ENCODE measurements at regions not wholly inside any gene's neighbourhood (a gene's known extent, or its start where the extent isn't known, plus 50 kb on each side); places are given as distances from the start of the nearest gene placed in this dataset.

DNA sequence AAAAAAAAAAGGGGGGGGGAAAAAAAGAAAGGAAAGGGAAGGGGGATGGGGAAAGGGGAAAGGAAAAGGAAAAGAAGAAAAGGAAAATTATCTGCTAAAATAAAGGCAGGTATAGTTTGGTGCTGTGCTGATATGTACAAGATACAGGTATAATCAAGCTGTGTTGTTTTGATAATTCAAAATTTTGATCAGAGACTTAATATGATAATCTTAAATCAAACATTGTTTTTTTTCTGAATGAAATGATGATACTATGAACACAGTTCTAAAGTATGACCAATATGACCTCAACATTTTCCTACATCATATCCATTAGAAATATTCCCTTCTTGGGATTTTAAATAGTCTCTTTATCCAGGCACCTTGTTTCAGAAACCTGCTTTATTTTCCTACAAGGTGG, 115.6 kb upstream of the TRPM3 start:
- TF ChIP-seq, protein P1, sequence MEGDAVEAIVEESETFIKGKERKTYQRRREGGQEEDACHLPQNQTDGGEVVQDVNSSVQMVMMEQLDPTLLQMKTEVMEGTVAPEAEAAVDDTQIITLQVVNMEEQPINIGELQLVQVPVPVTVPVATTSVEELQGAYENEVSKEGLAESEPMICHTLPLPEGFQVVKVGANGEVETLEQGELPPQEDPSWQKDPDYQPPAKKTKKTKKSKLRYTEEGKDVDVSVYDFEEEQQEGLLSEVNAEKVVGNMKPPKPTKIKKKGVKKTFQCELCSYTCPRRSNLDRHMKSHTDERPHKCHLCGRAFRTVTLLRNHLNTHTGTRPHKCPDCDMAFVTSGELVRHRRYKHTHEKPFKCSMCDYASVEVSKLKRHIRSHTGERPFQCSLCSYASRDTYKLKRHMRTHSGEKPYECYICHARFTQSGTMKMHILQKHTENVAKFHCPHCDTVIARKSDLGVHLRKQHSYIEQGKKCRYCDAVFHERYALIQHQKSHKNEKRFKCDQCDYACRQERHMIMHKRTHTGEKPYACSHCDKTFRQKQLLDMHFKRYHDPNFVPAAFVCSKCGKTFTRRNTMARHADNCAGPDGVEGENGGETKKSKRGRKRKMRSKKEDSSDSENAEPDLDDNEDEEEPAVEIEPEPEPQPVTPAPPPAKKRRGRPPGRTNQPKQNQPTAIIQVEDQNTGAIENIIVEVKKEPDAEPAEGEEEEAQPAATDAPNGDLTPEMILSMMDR (IDR thresholded peaks at IDR 0.05) = no peak
- no peaks in the 10 kb centered on the region for H3K9me3 ChIP-seq
- no peaks in the 10 kb centered on the region for H3K4me1 ChIP-seq
- H3K27me3 ChIP-seq = no peaks in the 10 kb centered on the region
- no peak overlapping the region for H3K27ac ChIP-seq
- no peak for ATAC-seq
- H3K4me3 ChIP-seq = no peak overlapping the region
- DNase-seq = no peak
- FAIRE-seq = no peak
- intact Hi-C loops (cut with DNase I) = no loop called here
- no peaks in the 10 kb centered on the region for H3K36me3 ChIP-seq

DNA sequence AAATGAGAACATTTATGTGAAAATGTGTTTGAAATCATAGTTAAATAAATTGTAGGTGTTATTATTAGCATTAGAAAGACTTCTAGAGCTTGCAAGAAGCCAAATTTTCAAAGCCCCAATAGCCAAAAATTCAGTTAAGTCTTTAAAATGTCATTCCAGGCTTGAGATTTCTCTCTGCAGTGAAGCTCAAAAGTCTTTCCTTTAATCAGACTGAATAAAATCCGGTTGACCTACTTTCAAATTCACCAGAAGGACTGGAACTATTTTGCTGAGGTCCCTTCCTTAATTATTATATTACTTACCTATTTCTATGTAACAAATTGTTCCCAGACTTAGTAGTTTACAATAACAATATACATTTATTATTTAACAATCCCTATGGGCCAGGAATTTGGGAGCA, 112.2 kb upstream of the TRPM3 start:
- H3K27ac ChIP-seq = no peak overlapping the region
- no peak overlapping the region for H3K4me3 ChIP-seq
- H3K36me3 ChIP-seq = no peaks in the 10 kb centered on the region
- H3K27me3 ChIP-seq = no peaks in the 10 kb centered on the region
- FAIRE-seq = no peak
- ATAC-seq = no peak
- 70 to 76% methylated on average over 1 of the region's 1 CpG for WGBS, 2 donors
- intact Hi-C loops (cut with DNase I) = no loop called here
- H3K9me3 ChIP-seq = no peaks in the 10 kb centered on the region
- no peak for DNase-seq
- TF ChIP-seq, protein P1 (IDR thresholded peaks at IDR 0.05) = no peak
- no peaks in the 10 kb centered on the region for H3K4me1 ChIP-seq

DNA sequence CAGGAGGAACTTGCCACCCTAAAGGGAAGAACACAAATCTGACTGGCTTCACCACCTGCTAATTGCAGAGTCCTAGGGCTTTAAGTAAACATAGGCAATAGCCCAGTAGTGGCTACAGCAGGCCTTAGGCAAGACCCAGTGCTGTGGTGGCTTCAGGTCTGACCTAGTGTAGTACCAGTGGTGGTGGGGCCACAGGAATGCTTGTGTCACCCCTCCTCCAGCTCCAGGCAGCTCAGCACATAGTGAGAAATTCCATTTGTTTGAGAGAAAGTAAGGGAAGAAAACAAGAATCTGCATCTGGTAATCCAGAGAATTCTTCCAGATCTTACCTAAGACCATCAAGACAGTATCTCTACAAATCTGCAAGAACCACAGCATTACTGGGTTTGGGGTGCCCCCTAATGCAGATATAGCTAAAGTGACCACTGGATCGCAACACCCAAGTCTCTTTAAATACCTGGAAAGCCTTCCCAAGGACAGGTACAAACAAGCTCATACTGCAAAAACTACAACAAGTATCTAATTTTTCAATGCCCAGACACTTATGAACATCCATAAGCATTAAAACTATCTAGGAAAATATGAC, 102.6 kb upstream of the TRPM3 start:
- no peaks in the 10 kb centered on the region for H3K27me3 ChIP-seq
- H3K4me3 ChIP-seq = no peak overlapping the region
- no peaks in the 10 kb centered on the region for H3K4me1 ChIP-seq
- no peak for ATAC-seq
- H3K27ac ChIP-seq = no peak overlapping the region
- WGBS, 2 donors = 80 to 91% methylated on average over 1 of the region's 1 CpG
- no peak for DNase-seq
- H3K36me3 ChIP-seq = no peaks in the 10 kb centered on the region
- intact Hi-C loops (cut with DNase I) = no loop called here
- no peak for FAIRE-seq
- TF ChIP-seq, protein P1 (IDR thresholded peaks at IDR 0.05) = no peak
- H3K9me3 ChIP-seq = no peaks in the 10 kb centered on the region

DNA sequence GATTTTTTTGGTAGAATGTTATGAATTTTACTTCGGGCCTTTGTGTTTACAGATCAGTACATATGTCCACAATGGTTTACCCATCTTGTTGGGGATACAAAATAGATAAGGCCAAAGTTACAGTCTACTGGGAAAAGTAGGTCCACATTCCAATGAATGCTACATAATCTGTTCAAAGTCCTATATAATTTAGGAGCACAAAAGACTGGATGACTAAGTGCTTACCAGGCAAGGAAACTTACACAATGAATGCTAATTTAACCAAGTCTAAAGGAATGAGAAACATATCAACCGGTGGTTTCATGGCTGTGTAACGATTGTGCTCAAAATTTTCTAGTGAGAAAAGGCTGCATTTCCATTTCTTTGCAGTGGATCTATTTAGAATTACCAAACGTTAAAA, 97.4 kb upstream of the TRPM3 start:
- no peak for FAIRE-seq
- Histone ChIP-seq H3K4me1 (no peaks in the 10 kb centered on the region), H3K36me3 (no peaks in the 10 kb centered on the region), H3K27me3 (no peaks in the 10 kb centered on the region), H3K9me3 (no peaks in the 10 kb centered on the region), H3K4me3 (no peak overlapping the region), H3K27ac (no peak overlapping the region)
- intact Hi-C loops (cut with DNase I) = no loop called here
- DNase-seq = no peak
- no peak for ATAC-seq
- TF ChIP-seq, protein P1 (IDR thresholded peaks at IDR 0.05) = no peak
- WGBS, 2 donors = 43 to 53% methylated on average over 4 of the region's 4 CpGs

DNA sequence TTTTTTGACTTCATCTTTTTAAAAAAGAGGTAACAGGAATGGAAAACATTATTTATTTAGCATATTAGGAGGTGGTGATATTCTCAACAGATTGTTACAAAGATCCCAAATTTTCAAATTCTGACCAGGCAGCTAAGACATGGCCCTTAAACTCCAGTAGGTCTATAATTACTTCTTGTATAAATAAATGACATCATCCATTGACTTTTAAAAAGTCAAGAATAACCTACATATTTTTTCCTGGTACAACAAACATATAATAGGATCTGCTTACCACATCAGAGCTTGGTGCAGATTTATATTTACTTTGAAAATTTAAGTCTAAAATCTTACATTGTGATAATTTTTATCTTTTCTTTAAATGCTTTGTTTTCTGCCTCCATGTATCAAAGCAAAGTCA, 92.2 kb upstream of the TRPM3 start:
- ATAC-seq = no peak

More for the DNA sequence above, 92.2 kb upstream of the TRPM3 start:
- no peaks in the 10 kb centered on the region for H3K9me3 ChIP-seq
- H3K27ac ChIP-seq = no peak overlapping the region
- FAIRE-seq = no peak
- H3K4me1 ChIP-seq = no peaks in the 10 kb centered on the region
- no peaks in the 10 kb centered on the region for H3K27me3 ChIP-seq
- TF ChIP-seq, protein P1 (IDR thresholded peaks at IDR 0.05) = no peak
- H3K36me3 ChIP-seq = no peaks in the 10 kb centered on the region
- H3K4me3 ChIP-seq = no peak overlapping the region
- intact Hi-C loops (cut with DNase I) = no loop called here
- no peak for DNase-seq

Data from pancreas (tissue), 10 donors.